H1 (cell line): ENCODE measurements at regions not wholly inside any gene's neighbourhood (a gene's known extent, or its start where the extent isn't known, plus 50 kb on each side); places are given as distances from the start of the nearest gene placed in this dataset.

Experiments used
- CTCF ChIA-PET: fragments of 300-600 bp; sonication (Branson Sonifier 250); formaldehyde crosslinking; loops from one replicate; lab custom pipeline; 2021; ENCODE audit not compliant: partially characterized antibody; lab: Charles Lee
- POLR2A ChIA-PET: fragments of 300-600 bp; sonication (Branson Sonifier 250); formaldehyde crosslinking; loops from one replicate; lab custom pipeline; 2021; ENCODE audit warnings: inconsistent platforms; ENCODE audit not compliant: partially characterized antibody; lab: Charles Lee
- DNase-seq, 2 experiments: peaks; one replicate each; pipeline versions ENCODE4 v3.0.0 to v3.0.0-alpha.2; 2010 to 2022; ENCODE audit warnings: low spot score in 2 of 2, low read depth in 1 of 2, mixed read lengths in 1 of 2
- FAIRE-seq: peaks from 2 replicates; lab custom pipeline; 2011; peaks lifted over from hg19 to GRCh38; lab: Jason Lieb, UNC
- H2AFZ ChIP-seq: 2 replicates; pipeline ENCODE4 v1.8.1; 2012; ENCODE audit warnings: low read length, inconsistent platforms
- H2AK5ac ChIP-seq: 2 replicates; pipeline ENCODE4 v1.6.1; 2013; ENCODE audit warnings: low read depth, low read length
- H2BK120ac ChIP-seq: replicated peaks from 2 replicates; pipeline ENCODE3; 2013; ENCODE audit warnings: low read depth, low read length, inconsistent platforms
- H2BK12ac ChIP-seq: 2 replicates; pipeline ENCODE4 v1.6.1; 2013; ENCODE audit warnings: low read depth, low read length
- H2BK15ac ChIP-seq: 2 replicates; pipeline ENCODE4 v1.6.1; 2013; ENCODE audit warnings: low read length
- H2BK20ac ChIP-seq: 2 replicates; pipeline ENCODE4 v1.6.1; 2013; ENCODE audit warnings: low read length
- H2BK5ac ChIP-seq: 2 replicates; pipeline ENCODE4 v1.6.1; 2013; ENCODE audit warnings: low read depth, low read length
- H3K14ac ChIP-seq: 2 replicates; pipeline ENCODE4 v1.6.1; 2013; ENCODE audit warnings: inconsistent platforms; ENCODE audit not compliant: insufficient read length
- H3K18ac ChIP-seq: 2 replicates; pipeline ENCODE4 v1.6.1; 2013; ENCODE audit warnings: low read length; ENCODE audit errors: extremely low read depth
- H3K23ac ChIP-seq: 2 replicates; pipeline ENCODE4 v1.6.1; 2013; ENCODE audit warnings: inconsistent platforms; ENCODE audit not compliant: insufficient read length
- H3K23me2 ChIP-seq: 2 replicates; pipeline ENCODE4 v1.6.1; 2013; ENCODE audit warnings: low read depth, low read length
- H3K27ac ChIP-seq: 2 replicates; pipeline ENCODE4 v1.6.1; 2011; ENCODE audit warnings: low read depth, low read length, inconsistent platforms
- H3K27me3 ChIP-seq, 4 experiments: replicated peaks in 1 of 4; 1 replicate in 1 of 4; 2 replicates in 3 of 4; pipeline versions ENCODE4 v1.6.1 to v1.8.1; 2011 to 2013; ENCODE audit warnings: low read length in 3 of 4, mild to moderate bottlenecking in 3 of 4, inconsistent platforms in 2 of 4, mixed read lengths in 2 of 4, moderate library complexity in 1 of 4; ENCODE audit not compliant: control insufficient read depth in 3 of 4, insufficient read depth in 3 of 4; ENCODE audit errors: extremely low read depth in 1 of 4
- H3K36me3 ChIP-seq, 4 experiments: 2 replicates each; pipeline versions ENCODE4 v1.6.1 to v1.8.1; 2011 to 2013; ENCODE audit warnings: mild to moderate bottlenecking in 4 of 4, low read length in 3 of 4, moderate library complexity in 2 of 4, control low read depth in 1 of 4, inconsistent platforms in 1 of 4; ENCODE audit not compliant: insufficient read depth in 4 of 4, control insufficient read depth in 2 of 4
- H3K4ac ChIP-seq: replicated peaks from 2 replicates; pipeline ENCODE3; 2013; ENCODE audit warnings: low read length, low read depth, mixed read lengths, inconsistent platforms; ENCODE audit not compliant: insufficient read length
- H3K4me1 ChIP-seq, 4 experiments: replicated peaks in 1 of 4; 1 replicate in 1 of 4; 2 replicates in 3 of 4; pipeline versions ENCODE4 v1.6.1 to v1.8.1; 2011 to 2013; ENCODE audit warnings: low read length in 3 of 4, inconsistent platforms in 2 of 4, mixed read lengths in 1 of 4; ENCODE audit not compliant: insufficient read depth in 4 of 4, control insufficient read depth in 3 of 4
- H3K4me2 ChIP-seq, 2 experiments: 2 replicates each; pipeline versions ENCODE4 v1.6.1 to v1.8.1; 2011 to 2013; ENCODE audit warnings: low read depth in 2 of 2, low read length in 2 of 2, control low read depth in 1 of 2, inconsistent platforms in 1 of 2, mild to moderate bottlenecking in 1 of 2; ENCODE audit not compliant: insufficient read depth in 1 of 2
- H3K4me3 ChIP-seq, 4 experiments: fragments of 200-600, 300-600 bp in 1 of 4; sonication (generic), shearing (Covaris generic), sonication (Bioruptor Twin) in 1 of 4; 2 replicates each; pipeline versions ENCODE4 v1.5.1 to v1.8.1; 2011 to 2016; ENCODE audit warnings: low read length in 4 of 4, low read depth in 3 of 4, control low read depth in 2 of 4, inconsistent platforms in 2 of 4, mild to moderate bottlenecking in 2 of 4, mixed read lengths in 1 of 4, moderate library complexity in 1 of 4; ENCODE audit not compliant: insufficient read depth in 2 of 4; ENCODE audit errors: extremely low read depth in 1 of 4
- H3K56ac ChIP-seq: replicated peaks from 2 replicates; pipeline ENCODE3; 2013; ENCODE audit warnings: low read depth, mild to moderate bottlenecking, mixed read lengths, low read length, inconsistent platforms; ENCODE audit not compliant: insufficient read length
- H3K79me1 ChIP-seq: 2 replicates; pipeline ENCODE4 v1.6.1; 2013; ENCODE audit warnings: low read depth, low read length, control low read depth
- H3K79me2 ChIP-seq, 2 experiments: 2 replicates each; pipeline versions ENCODE4 v1.6.1 to v1.8.1; 2012 to 2013; ENCODE audit warnings: low read length in 2 of 2, mild to moderate bottlenecking in 2 of 2, inconsistent platforms in 1 of 2; ENCODE audit not compliant: insufficient read depth in 2 of 2, control insufficient read depth in 1 of 2
- H3K9ac ChIP-seq, 4 experiments: replicated peaks in 1 of 4; 1 replicate in 1 of 4; 2 replicates in 3 of 4; pipeline versions ENCODE4 v1.6.1 to v1.8.1; 2011 to 2013; ENCODE audit warnings: low read depth in 3 of 4, low read length in 3 of 4, control low read depth in 2 of 4, mild to moderate bottlenecking in 2 of 4, moderate library complexity in 2 of 4, inconsistent platforms in 1 of 4; ENCODE audit errors: extremely low read depth in 1 of 4
- H3K9me3 ChIP-seq, 2 experiments: 2 replicates each; pipeline versions ENCODE4 v1.6.1 to v1.8.1; 2012 to 2013; ENCODE audit warnings: mild to moderate bottlenecking in 2 of 2, moderate library complexity in 2 of 2, control low read depth in 1 of 2, inconsistent platforms in 1 of 2, low read depth in 1 of 2, low read length in 1 of 2, mixed read lengths in 1 of 2; ENCODE audit not compliant: insufficient read depth in 2 of 2
- H4K20me1 ChIP-seq, 2 experiments: replicated peaks in 1 of 2; 2 replicates each; pipeline versions ENCODE3 to v1.8.1; 2011 to 2013; ENCODE audit warnings: inconsistent platforms in 2 of 2, low read length in 2 of 2, mild to moderate bottlenecking in 1 of 2; ENCODE audit not compliant: insufficient read depth in 2 of 2, control insufficient read depth in 1 of 2
- H4K5ac ChIP-seq: 2 replicates; pipeline ENCODE4 v1.6.1; 2013; ENCODE audit warnings: low read length, low read depth, mixed read lengths, inconsistent platforms; ENCODE audit not compliant: insufficient read length
- H4K8ac ChIP-seq: 2 replicates; pipeline ENCODE4 v1.8.0; 2013; ENCODE audit warnings: mild to moderate bottlenecking, moderate library complexity, low read length, inconsistent platforms; ENCODE audit not compliant: insufficient read depth; ENCODE audit errors: extremely low read depth
- H4K91ac ChIP-seq: replicated peaks from 2 replicates; pipeline ENCODE3; 2013; ENCODE audit warnings: low read length, mixed read lengths, inconsistent platforms; ENCODE audit not compliant: insufficient read length
- CTBP2 ChIP-seq: IDR thresholded peaks from 2 replicates; pipeline ENCODE4 v1.7.0; 2011; ENCODE audit warnings: borderline replicate concordance, mild to moderate bottlenecking, moderate library complexity, mixed read lengths, low read length; ENCODE audit not compliant: insufficient read depth, insufficient read length
- EZH2 ChIP-seq: fragments of 200-600 bp; sonication (generic); IDR thresholded peaks from 2 replicates; pipeline ENCODE4 v1.7.1; 2012; ENCODE audit warnings: low read depth, mild to moderate bottlenecking, moderate library complexity, low read length, inconsistent platforms; ENCODE audit not compliant: severe bottlenecking
- NANOG ChIP-seq: IDR thresholded peaks from 2 replicates; pipeline ENCODE4 v1.6.1; 2011; ENCODE audit warnings: low read length, low read depth, mild to moderate bottlenecking, inconsistent platforms; ENCODE audit not compliant: insufficient read depth, poor library complexity, severe bottlenecking
- WGBS, 2 experiments: shearing (Covaris generic) in 1 of 2; methylation state at CpG; one replicate each; pipeline versions ENCODE4 v1.1.6 to v1.1.7; 2013 to 2015; ENCODE audit warnings: low lambda C conversion rate in 2 of 2, mixed read lengths in 2 of 2, inconsistent platforms in 1 of 2, low coverage in 1 of 2, missing lambda C conversion rate in 1 of 2; ENCODE audit not compliant: insufficient replicate concordance in 2 of 2, insufficient coverage in 1 of 2, insufficient read length in 1 of 2; ENCODE audit errors: extremely low coverage in 1 of 2, missing lambda C conversion rate in 1 of 2; 5-methylcytosine and 5-hydroxymethylcytosine counted together
- TF ChIP-seq, protein P1 (sequence below): IDR thresholded peaks from 2 replicates; pipeline ENCODE4 v1.6.1; 2012; ENCODE audit warnings: inconsistent platforms

DNA sequence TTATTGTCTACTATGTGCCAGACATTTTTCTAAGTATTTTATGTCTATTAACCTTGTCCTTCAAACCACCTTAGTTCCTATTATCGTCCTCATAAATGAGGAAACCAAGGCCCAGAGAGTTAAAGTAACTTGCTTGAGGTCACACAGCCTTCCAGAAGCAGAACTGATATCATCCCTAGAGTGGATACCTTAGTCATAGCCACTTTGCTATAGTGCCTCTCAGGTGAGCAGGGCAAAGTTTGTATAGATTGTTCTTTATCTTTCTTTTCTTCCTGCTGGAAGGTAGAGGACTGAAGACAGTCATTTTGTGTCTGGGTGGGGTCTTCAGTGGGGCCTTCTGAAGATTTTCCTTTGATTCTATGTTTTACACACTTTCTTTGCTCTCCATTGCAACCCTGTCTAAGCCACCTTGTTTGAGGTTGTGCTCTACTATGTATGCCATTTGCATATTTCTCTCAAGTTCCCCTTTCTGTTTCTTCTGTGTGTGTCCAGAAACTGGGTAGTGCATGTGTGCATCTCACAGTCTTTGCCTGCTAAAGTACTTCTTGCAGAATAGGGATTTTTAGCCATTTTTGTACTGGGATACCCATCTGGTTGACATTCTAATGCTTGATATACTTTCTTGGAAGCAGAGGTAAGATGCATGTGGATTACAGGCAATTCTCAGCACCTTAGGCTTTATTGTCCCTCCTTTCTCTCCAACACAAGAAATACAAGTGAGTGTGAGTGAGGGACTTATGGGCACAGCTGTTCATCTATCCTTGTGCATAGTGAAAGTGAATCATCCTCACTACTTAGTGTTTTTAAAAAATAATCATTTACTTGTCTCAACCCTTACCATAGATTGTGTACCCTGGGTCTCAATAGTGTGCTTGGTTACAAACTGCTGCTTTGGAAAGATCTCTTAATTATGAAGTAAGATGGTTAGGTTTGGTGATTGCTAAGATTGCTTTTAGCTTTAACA is 207.6 kb upstream of the HMCN1 start:
- no peak overlapping the region for H2AK5ac ChIP-seq
- H3K27me3 ChIP-seq: no peaks in the 10 kb centered on the region; a peak in 1 of 7 replicates
- H2BK15ac ChIP-seq: no peak overlapping the region
- no peaks in the 10 kb centered on the region for H4K20me1 ChIP-seq
- H3K4me2 ChIP-seq: no peak overlapping the region
- no peaks in the 10 kb centered on the region for H3K79me2 ChIP-seq
- TF ChIP-seq EZH2 (no peak), NANOG (no peak), CTBP2 (no peak)
- TF ChIP-seq, protein P1, sequence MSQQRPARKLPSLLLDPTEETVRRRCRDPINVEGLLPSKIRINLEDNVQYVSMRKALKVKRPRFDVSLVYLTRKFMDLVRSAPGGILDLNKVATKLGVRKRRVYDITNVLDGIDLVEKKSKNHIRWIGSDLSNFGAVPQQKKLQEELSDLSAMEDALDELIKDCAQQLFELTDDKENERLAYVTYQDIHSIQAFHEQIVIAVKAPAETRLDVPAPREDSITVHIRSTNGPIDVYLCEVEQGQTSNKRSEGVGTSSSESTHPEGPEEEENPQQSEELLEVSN: no peak
- POLR2A ChIA-PET: no interaction called here
- H3K14ac ChIP-seq: no peak overlapping the region
- H3K23ac ChIP-seq: no peak overlapping the region
- no peak overlapping the region for H2BK5ac ChIP-seq
- H3K79me1 ChIP-seq: no peaks in the 10 kb centered on the region
- WGBS, 2 experiments: 79% methylated on average over 1 of the region's 1 CpG; no CpG with 5 or more reads in 1 of the 2 experiments
- H3K27ac ChIP-seq: no peak overlapping the region
- H2BK12ac ChIP-seq: no peak overlapping the region
- H3K9me3 ChIP-seq: peaks cover 7 to 19% of the 10 kb centered on the region in 2 experiments; a peak in 1 of 4 replicates
- DNase-seq (no peak), FAIRE-seq (no peak)
- CTCF ChIA-PET: interaction anchor here (0.7 kb wide), 1 partner anchor 33 kb away, joined by 3 read pairs; no protein-coding TSS in a partner anchor
- no peaks in the 10 kb centered on the region for H3K36me3 ChIP-seq
- H4K91ac ChIP-seq: no peak overlapping the region
- H4K5ac ChIP-seq: no peak overlapping the region
- H3K23me2 ChIP-seq: no peaks in the 10 kb centered on the region
- no peak overlapping the region for H2BK120ac ChIP-seq
- no peak overlapping the region for H2BK20ac ChIP-seq
- H3K56ac ChIP-seq: no peak overlapping the region
- no peak overlapping the region for H3K18ac ChIP-seq
- H2AFZ ChIP-seq: no peak overlapping the region
- no peak overlapping the region for H4K8ac ChIP-seq
- no peaks in the 10 kb centered on the region; a peak in 2 of 7 replicates for H3K4me1 ChIP-seq
- no peak overlapping the region for H3K4ac ChIP-seq
- no peak overlapping the region for H3K4me3 ChIP-seq
- H3K9ac ChIP-seq: no peak overlapping the region
